ENCODE measurements at regions not wholly inside any gene's neighbourhood (a gene's known extent, or its start where the extent isn't known, plus 50 kb on each side); places are given as distances from the start of the nearest gene placed in this dataset.

GRCh38 chr2:51201295-51201694, 169.4 kb upstream of the NRXN1 start:
- no peaks in the 10 kb centered on the region for H3K4me1 Mint-ChIP-seq (ENCODE audit: low read depth)
- H3K36me3 Mint-ChIP-seq (ENCODE audit: low read depth): no peaks in the 10 kb centered on the region
- intact Hi-C loops (cut with micrococcal nuclease): no loop called here
- H3K9me3 Mint-ChIP-seq: peaks cover 20% of the 10 kb centered on the region
- no peaks in the 10 kb centered on the region for H3K27me3 Mint-ChIP-seq
- H3K4me3 Mint-ChIP-seq: no peak overlapping the region
- no peak overlapping the region for H3K27ac Mint-ChIP-seq

GRCh38 chr2:51194656-51195055, 162.7 kb upstream of the NRXN1 start:
- Mint-ChIP-seq H3K4me1 (ENCODE audit: low read depth) (no peaks in the 10 kb centered on the region), H3K9me3 (peaks cover 72% of the 10 kb centered on the region)

GRCh38 chr2:51170273-51170672, 138.3 kb upstream of the NRXN1 start:
- H3K4me1 Mint-ChIP-seq (ENCODE audit: low read depth): no peaks in the 10 kb centered on the region
- no peaks in the 10 kb centered on the region for H3K36me3 Mint-ChIP-seq (ENCODE audit: low read depth)
- no peaks in the 10 kb centered on the region for H3K9me3 Mint-ChIP-seq
- intact Hi-C loops (cut with micrococcal nuclease): no loop called here
- no peaks in the 10 kb centered on the region for H3K27me3 Mint-ChIP-seq
- no peak overlapping the region for H3K4me3 Mint-ChIP-seq
- no peak overlapping the region for H3K27ac Mint-ChIP-seq

More at GRCh38 chr2:51194656-51195055, 162.7 kb upstream of the NRXN1 start:
- Mint-ChIP-seq H3K36me3 (ENCODE audit: low read depth) (no peaks in the 10 kb centered on the region), H3K27ac (no peak overlapping the region), H3K27me3 (no peaks in the 10 kb centered on the region), H3K4me3 (no peak overlapping the region)
- intact Hi-C loops (cut with micrococcal nuclease): no loop called here

GRCh38 chr2:51165534-51166260, 133.8 kb upstream of the NRXN1 start:
- H3K4me3 Mint-ChIP-seq: no peak overlapping the region
- no peak overlapping the region for H3K27ac Mint-ChIP-seq
- H3K4me1 Mint-ChIP-seq (ENCODE audit: low read depth): no peaks in the 10 kb centered on the region
- intact Hi-C loops (cut with micrococcal nuclease): no loop called here
- no peaks in the 10 kb centered on the region for H3K9me3 Mint-ChIP-seq
- H3K36me3 Mint-ChIP-seq (ENCODE audit: low read depth): no peaks in the 10 kb centered on the region
- no peaks in the 10 kb centered on the region for H3K27me3 Mint-ChIP-seq

- intact Hi-C loops (cut with micrococcal nuclease): no loop called here
- no peaks in the 10 kb centered on the region for H3K36me3 Mint-ChIP-seq (ENCODE audit: low read depth)
- H3K27ac Mint-ChIP-seq: no peak overlapping the region
- no peaks in the 10 kb centered on the region for H3K27me3 Mint-ChIP-seq
- H3K4me3 Mint-ChIP-seq: no peak overlapping the region
- no peaks in the 10 kb centered on the region for H3K9me3 Mint-ChIP-seq
- no peaks in the 10 kb centered on the region for H3K4me1 Mint-ChIP-seq (ENCODE audit: low read depth)
Measured at GRCh38 chr2:51158251-51158650, 126.3 kb upstream of the NRXN1 start.

- intact Hi-C loops (cut with micrococcal nuclease): no loop called here
- H3K4me1 Mint-ChIP-seq (ENCODE audit: low read depth): no peaks in the 10 kb centered on the region
- H3K4me3 Mint-ChIP-seq: no peak overlapping the region
Measured at GRCh38 chr2:51153236-51153635, 121.3 kb upstream of the NRXN1 start.

GRCh38 chr2:51151490-51152140, 119.7 kb upstream of the NRXN1 start:
- Mint-ChIP-seq H3K27ac (no peak overlapping the region), H3K9me3 (peaks cover 9% of the 10 kb centered on the region), H3K4me3 (no peak overlapping the region), H3K27me3 (no peaks in the 10 kb centered on the region), H3K36me3 (ENCODE audit: low read depth) (no peaks in the 10 kb centered on the region), H3K4me1 (ENCODE audit: low read depth) (no peaks in the 10 kb centered on the region)
- intact Hi-C loops (cut with micrococcal nuclease): no loop called here

More at GRCh38 chr2:51153236-51153635, 121.3 kb upstream of the NRXN1 start:
- Mint-ChIP-seq H3K36me3 (ENCODE audit: low read depth) (no peaks in the 10 kb centered on the region), H3K27ac (no peak overlapping the region), H3K27me3 (no peaks in the 10 kb centered on the region), H3K9me3 (peaks cover 9% of the 10 kb centered on the region)

GRCh38 chr2:51149725-51150124, 117.8 kb upstream of the NRXN1 start:
- Mint-ChIP-seq H3K4me1 (ENCODE audit: low read depth) (no peaks in the 10 kb centered on the region), H3K27me3 (no peaks in the 10 kb centered on the region), H3K36me3 (ENCODE audit: low read depth) (no peaks in the 10 kb centered on the region), H3K4me3 (no peak overlapping the region), H3K27ac (no peak overlapping the region), H3K9me3 (peaks cover 9% of the 10 kb centered on the region)
- intact Hi-C loops (cut with micrococcal nuclease): no loop called here

GRCh38 chr2:51145761-51146160, 113.8 kb upstream of the NRXN1 start:
- H3K27me3 Mint-ChIP-seq: no peaks in the 10 kb centered on the region
- H3K4me1 Mint-ChIP-seq (ENCODE audit: low read depth): no peaks in the 10 kb centered on the region
- H3K9me3 Mint-ChIP-seq: peaks cover 6% of the 10 kb centered on the region
- H3K36me3 Mint-ChIP-seq (ENCODE audit: low read depth): no peaks in the 10 kb centered on the region
- H3K27ac Mint-ChIP-seq: no peak overlapping the region
- no peak overlapping the region for H3K4me3 Mint-ChIP-seq
- intact Hi-C loops (cut with micrococcal nuclease): no loop called here

GRCh38 chr2:51120754-51121280, 88.9 kb upstream of the NRXN1 start:
- Mint-ChIP-seq H3K9me3 (peaks cover 38% of the 10 kb centered on the region), H3K4me3 (no peak overlapping the region), H3K36me3 (ENCODE audit: low read depth) (no peaks in the 10 kb centered on the region), H3K27ac (no peak overlapping the region), H3K4me1 (ENCODE audit: low read depth) (no peaks in the 10 kb centered on the region), H3K27me3 (no peaks in the 10 kb centered on the region)
- intact Hi-C loops (cut with micrococcal nuclease): no loop called here

- H3K27me3 Mint-ChIP-seq: no peaks in the 10 kb centered on the region
- no peak overlapping the region for H3K4me3 Mint-ChIP-seq
- no peak overlapping the region for H3K27ac Mint-ChIP-seq
- no peaks in the 10 kb centered on the region for H3K36me3 Mint-ChIP-seq (ENCODE audit: low read depth)
- peaks cover 3% of the 10 kb centered on the region for H3K9me3 Mint-ChIP-seq
- no peaks in the 10 kb centered on the region for H3K4me1 Mint-ChIP-seq (ENCODE audit: low read depth)
- intact Hi-C loops (cut with micrococcal nuclease): no loop called here
Measured at GRCh38 chr2:51111532-51111931, 79.6 kb upstream of the NRXN1 start.

- no peak overlapping the region for H3K4me3 Mint-ChIP-seq
- no peak overlapping the region for H3K27ac Mint-ChIP-seq
- H3K4me1 Mint-ChIP-seq (ENCODE audit: low read depth): no peaks in the 10 kb centered on the region
- H3K27me3 Mint-ChIP-seq: no peaks in the 10 kb centered on the region
- H3K9me3 Mint-ChIP-seq: no peaks in the 10 kb centered on the region
- no peaks in the 10 kb centered on the region for H3K36me3 Mint-ChIP-seq (ENCODE audit: low read depth)
- intact Hi-C loops (cut with micrococcal nuclease): no loop called here
Measured at GRCh38 chr2:51108794-51109193, 76.9 kb upstream of the NRXN1 start.

- H3K36me3 Mint-ChIP-seq (ENCODE audit: low read depth): no peaks in the 10 kb centered on the region
- no peak overlapping the region for H3K4me3 Mint-ChIP-seq
Measured at GRCh38 chr2:51107841-51108240, 75.9 kb upstream of the NRXN1 start.

GRCh38 chr2:51105811-51106210, 73.9 kb upstream of the NRXN1 start:
- no peaks in the 10 kb centered on the region for H3K36me3 Mint-ChIP-seq (ENCODE audit: low read depth)
- no peak overlapping the region for H3K27ac Mint-ChIP-seq
- no peaks in the 10 kb centered on the region for H3K27me3 Mint-ChIP-seq
- intact Hi-C loops (cut with micrococcal nuclease): no loop called here
- H3K9me3 Mint-ChIP-seq: no peaks in the 10 kb centered on the region
- no peak overlapping the region for H3K4me3 Mint-ChIP-seq
- peaks cover 8% of the 10 kb centered on the region for H3K4me1 Mint-ChIP-seq (ENCODE audit: low read depth)

More at GRCh38 chr2:51107841-51108240, 75.9 kb upstream of the NRXN1 start:
- intact Hi-C loops (cut with micrococcal nuclease): no loop called here
- Mint-ChIP-seq H3K9me3 (no peaks in the 10 kb centered on the region), H3K4me1 (ENCODE audit: low read depth) (peaks cover 8% of the 10 kb centered on the region), H3K27me3 (no peaks in the 10 kb centered on the region), H3K27ac (no peak overlapping the region)
